GM12878 (cell line): ENCODE measurements at regions not wholly inside any gene's neighbourhood (a gene's known extent, or its start where the extent isn't known, plus 50 kb on each side); places are given as distances from the start of the nearest gene placed in this dataset.

Source experiments
- ATAC-seq: fragments of 200-7000 bp; cut with Tn5 transposase; 3 replicates; pipeline ENCODE4 v1.9.1; 2020; ENCODE audit warnings: mild to moderate bottlenecking, moderate library complexity
- BruUV-seq: library from RNA; stranded (reverse); fragments of 400-500 nt; replicated peaks from 2 replicates; lab custom pipeline; 2021; lab: Mats Ljungman, UMichigan
- CTCF ChIA-PET: fragments of 300-600 bp; sonication (Branson Sonifier 250); formaldehyde crosslinking; extraction: SDS; loops from one replicate; lab custom pipeline; 2021; ENCODE audit warnings: inconsistent platforms; lab: Yijun Ruan, JAX
- POLR2A ChIA-PET: fragments of 350-600 bp; formaldehyde crosslinking; extraction: SDS; loops from one replicate; lab custom pipeline; 2021; ENCODE audit warnings: inconsistent platforms; lab: Charles Lee
- RAD21 ChIA-PET: fragments of 300-600 bp; sonication (Branson Sonifier 250); formaldehyde crosslinking; loops from one replicate; lab custom pipeline; 2023; ENCODE audit warnings: antibody characterized with exemption; ENCODE audit not compliant: unreplicated experiment; lab: Charles Lee
- SMC1A ChIA-PET: fragments of 300-600 bp; sonication (Branson Sonifier 250); formaldehyde crosslinking; loops from one replicate; lab custom pipeline; 2023; ENCODE audit not compliant: unreplicated experiment, uncharacterized antibody; lab: Charles Lee
- DNase-seq: peaks from one replicate; pipeline ENCODE4 v3.0.0-alpha.2; 2011; ENCODE audit warnings: low read depth, low spot score
- FAIRE-seq: peaks from 3 replicates; lab custom pipeline; 2011; peaks lifted over from hg19 to GRCh38; lab: Jason Lieb, UNC
- H2AFZ ChIP-seq: 2 replicates; pipeline ENCODE4 v1.6.0; 2011; ENCODE audit warnings: low read depth, low read length, control low read depth; ENCODE audit not compliant: control insufficient read depth
- H3K27ac ChIP-seq: 2 replicates; pipeline ENCODE4 v1.5.1; 2011; ENCODE audit warnings: control low read depth; ENCODE audit not compliant: control insufficient read depth, insufficient read depth
- H3K27me3 ChIP-seq, 2 experiments: replicated peaks in 1 of 2; 2 replicates each; pipeline versions ENCODE4 v1.6.0 to v1.6.1; 2011; ENCODE audit warnings: low read length in 1 of 2; ENCODE audit not compliant: control insufficient read depth in 2 of 2, insufficient read depth in 2 of 2
- H3K36me3 ChIP-seq, 2 experiments: 2 replicates each; pipeline ENCODE4 v1.5.1; 2011; ENCODE audit warnings: low read length in 1 of 2; ENCODE audit not compliant: control insufficient read depth in 2 of 2, insufficient read depth in 2 of 2
- H3K4me1 ChIP-seq: 2 replicates; pipeline ENCODE4 v1.6.1; 2011; ENCODE audit warnings: mild to moderate bottlenecking, low read length, moderate library complexity, mixed read lengths; ENCODE audit not compliant: control insufficient read depth, insufficient read depth
- H3K4me2 ChIP-seq: 2 replicates; pipeline ENCODE4 v1.6.0; 2011; ENCODE audit warnings: control low read depth; ENCODE audit not compliant: control insufficient read depth, insufficient read depth
- H3K4me3 ChIP-seq: fragments of 200-600 bp; sonication (generic); 2 replicates; pipeline ENCODE4 v1.5.1; 2016
- H3K79me2 ChIP-seq: 2 replicates; pipeline ENCODE4 v1.6.0; 2011; ENCODE audit warnings: low read length; ENCODE audit not compliant: control insufficient read depth, insufficient read depth
- H3K9ac ChIP-seq: 2 replicates; pipeline ENCODE4 v1.8.0; 2011; ENCODE audit warnings: low read length, control low read depth, mixed read lengths; ENCODE audit not compliant: control insufficient read depth, insufficient read depth
- H3K9me3 ChIP-seq: replicated peaks from 3 replicates; pipeline ENCODE4 v1.5.1; 2011; ENCODE audit warnings: mild to moderate bottlenecking, low read length; ENCODE audit not compliant: control insufficient read depth, insufficient read depth
- H4K20me1 ChIP-seq: 2 replicates; pipeline ENCODE4 v1.6.0; 2011; ENCODE audit not compliant: control insufficient read depth, insufficient read depth
- BACH1 ChIP-seq: fragments of 450-650 bp; IDR thresholded peaks from 2 replicates; pipeline ENCODE4 v1.6.1; 2017; ENCODE audit warnings: mild to moderate bottlenecking, borderline replicate concordance
- CTCF ChIP-seq, 3 experiments: IDR thresholded peaks in 2 of 3; conservative IDR thresholded peaks in 1 of 3; 2 replicates each; pipeline ENCODE4 v1.5.1; 2011; ENCODE audit warnings: low read depth in 3 of 3, low read length in 3 of 3, mild to moderate bottlenecking in 3 of 3, control low read depth in 2 of 3, moderate library complexity in 2 of 3, inconsistent platforms in 1 of 3, mixed read lengths in 1 of 3; ENCODE audit not compliant: control insufficient read depth in 2 of 3, insufficient read depth in 1 of 3; ENCODE audit errors: extremely low read depth in 1 of 3
- E4F1 ChIP-seq: fragments of 450-650 bp; IDR thresholded peaks from 2 replicates; pipeline ENCODE4 v1.6.1; 2018; ENCODE audit warnings: borderline replicate concordance, mild to moderate bottlenecking; ENCODE audit not compliant: partially characterized antibody
- EED ChIP-seq: sonication (generic); IDR thresholded peaks from 2 replicates; pipeline ENCODE4 v1.6.1; 2016; ENCODE audit warnings: antibody characterized with exemption, low read depth
- FOS ChIP-seq: IDR thresholded peaks from 3 replicates; pipeline ENCODE4 v1.6.1; 2011; ENCODE audit warnings: borderline replicate concordance; ENCODE audit not compliant: insufficient read length; ENCODE audit errors: extremely low read depth
- NFYB ChIP-seq: IDR thresholded peaks from 2 replicates; pipeline ENCODE4 v1.6.1; 2011; ENCODE audit warnings: low read depth, mild to moderate bottlenecking, low read length, improper control_type of control experiment, moderate library complexity; ENCODE audit not compliant: insufficient read depth
- RAD21 ChIP-seq: IDR thresholded peaks from 2 replicates; pipeline ENCODE4 v1.6.1; 2011; ENCODE audit warnings: mild to moderate bottlenecking, low read depth, low read length, moderate library complexity; ENCODE audit not compliant: insufficient read depth
- SREBF1 ChIP-seq: IDR thresholded peaks from 2 replicates; pipeline ENCODE4 v1.6.1; 2012; ENCODE audit warnings: mild to moderate bottlenecking, low read length
- SREBF2 ChIP-seq: IDR thresholded peaks from 2 replicates; pipeline ENCODE4 v1.6.1; 2012; ENCODE audit warnings: mild to moderate bottlenecking, low read length
- YBX1 ChIP-seq: fragments of 450-650 bp; IDR thresholded peaks from 2 replicates; pipeline ENCODE4 v1.6.1; 2016; ENCODE audit warnings: antibody characterized with exemption
- ZBTB40 ChIP-seq: fragments of 450-650 bp; IDR thresholded peaks from 2 replicates; pipeline ENCODE4 v1.6.1; 2016; ENCODE audit warnings: mild to moderate bottlenecking, moderate library complexity, borderline replicate concordance
- WGBS: methylation state at CpG from one replicate; pipeline ENCODE4 v1.1.6; 2016; ENCODE audit warnings: low lambda C conversion rate; ENCODE audit not compliant: insufficient replicate concordance, insufficient coverage; ENCODE audit errors: missing lambda C conversion rate; 5-methylcytosine and 5-hydroxymethylcytosine counted together
- in situ Hi-C: fragments of 300-500 bp; cut with MboI; formaldehyde crosslinking; loops from 9 replicates; pipeline ENCODE4 v1.14.3; 2018; ENCODE audit warnings: mixed read lengths
- intact Hi-C: fragments of 100-400 bp; cut with micrococcal nuclease; formaldehyde crosslinking; loops from one replicate; pipeline ENCODE4 v1.14.2; 2022; ENCODE audit not compliant: unreplicated experiment

GRCh38 chr2:16264931-16265540 lies 324.7 kb downstream of the MYCN start:
- no peak for FAIRE-seq
- DNase-seq, result no peak
- BruUV-seq, result no TSS peak
- TF ChIP-seq YBX1, result no peak
- TF ChIP-seq EED, result no peak
- no peak for TF ChIP-seq E4F1
- TF ChIP-seq SREBF1, result no peak
- TF ChIP-seq SREBF2, result no peak
- no peak for TF ChIP-seq BACH1
- no peak for TF ChIP-seq NFYB
- TF ChIP-seq FOS, result no peak
- no peak for TF ChIP-seq RAD21
- no peak for TF ChIP-seq ZBTB40
- TF ChIP-seq CTCF (IDR thresholded peaks at IDR 0.05 in 2 of 3, conservative IDR thresholded peaks at IDR 0.05 in 1 of 3; ENCODE audit: control insufficient read depth in 2 of 3, extremely low read depth in 1 of 3, insufficient read depth in 1 of 3, low read depth in 3 of 3, low read length in 3 of 3), result no peak

More at GRCh38 chr2:16264931-16265540, 324.7 kb downstream of the MYCN start:
- in situ Hi-C loops (no loop called here), intact Hi-C loops (no loop called here)
- ChIA-PET POLR2A (no interaction called here), RAD21 (no interaction called here), SMC1A (no interaction called here), CTCF (no interaction called here)
- no peaks in the 10 kb centered on the region; the same call in 2 of the 3 replicates for H3K9me3 ChIP-seq
- H4K20me1 ChIP-seq, result no peaks in the 10 kb centered on the region
- H3K4me2 ChIP-seq, result no peak overlapping the region
- no peak overlapping the region for H3K27ac ChIP-seq
- H3K79me2 ChIP-seq, result no peaks in the 10 kb centered on the region
- H3K9ac ChIP-seq, result no peak overlapping the region
- H2AFZ ChIP-seq, result no peak overlapping the region
- no peak overlapping the region for H3K4me3 ChIP-seq
- no peak for ATAC-seq
- H3K27me3 ChIP-seq, result no peaks in the 10 kb centered on the region
- H3K36me3 ChIP-seq, result no peaks in the 10 kb centered on the region
- WGBS, result 28% methylated on average over 4 of the region's 4 CpGs
- no peaks in the 10 kb centered on the region for H3K4me1 ChIP-seq
